Stimulated activated CD4-positive, alpha-beta T cell treated with anti-CD3 and anti-CD28 coated beads, Interleukin-4, amount 100 ng/mL, for 1 hour (primary cell): ENCODE measurements at regions not wholly inside any gene's neighbourhood (a gene's known extent, or its start where the extent isn't known, plus 50 kb on each side); places are given as distances from the start of the nearest gene placed in this dataset.

Source experiments
- DNase-seq: peaks from one replicate; pipeline ENCODE4 v3.0.0-alpha.2; 2020

- DNase-seq = no peak
These were observed 54.3 kb upstream of the CBLB start for GRCh38 chr3:105923140-105923539.

GRCh38 chr3:105927741-105928140 is 58.9 kb upstream of the CBLB start:
- DNase-seq = no peak

- DNase-seq = no peak
These were observed 61.9 kb upstream of the CBLB start for GRCh38 chr3:105930733-105931132.

GRCh38 chr3:105931500-105931899 is 62.7 kb upstream of the CBLB start:
- no peak for DNase-seq

GRCh38 chr3:105933871-105934270 is 65.1 kb upstream of the CBLB start:
- no peak for DNase-seq

GRCh38 chr3:105938101-105938500 is 69.3 kb upstream of the CBLB start:
- DNase-seq = no peak

- DNase-seq = no peak
These were observed 70.0 kb upstream of the CBLB start for GRCh38 chr3:105938806-105939205.

GRCh38 chr3:105944276-105944675 is 75.5 kb upstream of the CBLB start:
- no peak for DNase-seq

GRCh38 chr3:105944721-105945120 is 75.9 kb upstream of the CBLB start:
- DNase-seq = no peak

GRCh38 chr3:105948101-105948500 is 79.3 kb upstream of the CBLB start:
- no peak for DNase-seq

- no peak for DNase-seq
These were observed 82.2 kb upstream of the CBLB start for GRCh38 chr3:105950881-105951600.

- DNase-seq = no peak
These were observed 85.0 kb upstream of the CBLB start for GRCh38 chr3:105953831-105954230.

GRCh38 chr3:105956306-105956705 is 87.5 kb upstream of the CBLB start:
- DNase-seq = no peak

- DNase-seq = no peak
These were observed 88.9 kb upstream of the CBLB start for GRCh38 chr3:105957722-105958121.

- DNase-seq = no peak
These were observed 89.6 kb upstream of the CBLB start for GRCh38 chr3:105958237-105959000.

GRCh38 chr3:105959851-105960250 is 91.0 kb upstream of the CBLB start:
- no peak for DNase-seq

- no peak for DNase-seq
These were observed 91.6 kb upstream of the CBLB start for GRCh38 chr3:105960381-105960780.

- DNase-seq = no peak
These were observed 94.3 kb upstream of the CBLB start for GRCh38 chr3:105963161-105963560.

GRCh38 chr3:105965384-105965783 is 96.6 kb upstream of the CBLB start:
- no peak for DNase-seq

- no peak for DNase-seq
These were observed 98.3 kb upstream of the CBLB start for GRCh38 chr3:105967117-105967516.

GRCh38 chr3:105970283-105970682 is 101.5 kb upstream of the CBLB start:
- no peak for DNase-seq

GRCh38 chr3:105972069-105972468 is 103.3 kb upstream of the CBLB start:
- DNase-seq = no peak

- no peak for DNase-seq
These were observed 105.6 kb upstream of the CBLB start for GRCh38 chr3:105974381-105974780.

- DNase-seq = no peak
These were observed 107.4 kb upstream of the CBLB start for GRCh38 chr3:105976196-105976595.

GRCh38 chr3:105979961-105980360 is 111.1 kb upstream of the CBLB start:
- no peak for DNase-seq
